Uterus (tissue), 2 donors: ENCODE measurements at regions not wholly inside any gene's neighbourhood (a gene's known extent, or its start where the extent isn't known, plus 50 kb on each side); places are given as distances from the start of the nearest gene placed in this dataset.
"Not testable (repeated sequence)": the region's sequence is repeated elsewhere in the genome, so short reads cannot be mapped to it uniquely, and the experiment has no call there.

Experiments used
- POLR2A ChIP-seq, 2 donors: fragments of 450-650 bp; IDR thresholded peaks; one replicate each; pipeline ENCODE4 v1.6.1; 2016; ENCODE audit warnings: antibody characterized with exemption in 2 of 2, mild to moderate bottlenecking in 1 of 2, moderate library complexity in 1 of 2
- TF ChIP-seq, protein P1 (sequence below), 4 experiments: fragments of 200-600 bp in 2 of 4; fragments of 450-650 bp in 2 of 4; sonication (generic) in 2 of 4; IDR thresholded peaks; one replicate each; pipeline ENCODE4 v1.5.1; 2016 to 2019; ENCODE audit warnings: antibody characterized with exemption in 4 of 4, mild to moderate bottlenecking in 2 of 4, moderate library complexity in 1 of 4

DNA sequence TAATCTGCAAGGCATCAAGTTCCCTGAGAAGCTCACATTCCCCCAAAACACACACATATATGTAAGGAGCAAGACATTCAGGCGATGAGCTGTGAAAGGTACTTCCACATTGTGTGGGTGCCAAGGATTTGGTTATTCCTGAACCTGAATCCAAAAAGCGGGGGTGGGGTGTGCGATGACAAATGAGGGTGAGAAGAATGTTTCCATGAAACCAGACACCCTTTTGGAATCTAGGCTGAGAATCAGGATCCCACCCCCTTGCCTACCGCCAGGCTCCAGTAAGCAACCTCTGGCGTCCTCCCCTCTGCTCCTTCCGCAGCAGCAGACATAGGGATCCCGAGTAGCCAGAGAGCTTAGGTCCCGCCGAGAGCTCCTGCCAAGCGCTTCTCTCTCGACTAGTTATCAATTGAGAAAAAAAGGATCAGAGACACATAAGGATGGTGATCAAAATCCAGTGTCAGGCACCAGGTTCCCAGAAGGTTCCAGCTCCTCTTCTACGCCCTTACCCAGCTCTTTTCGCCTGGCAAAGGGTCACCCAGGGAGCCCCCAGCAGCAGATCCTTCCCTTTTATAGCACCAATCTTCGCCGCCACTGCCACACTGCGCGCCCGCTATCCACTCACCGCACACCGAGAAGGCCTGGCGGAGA is 191.1 kb downstream of the USP22 start:
- TF ChIP-seq, protein P1, sequence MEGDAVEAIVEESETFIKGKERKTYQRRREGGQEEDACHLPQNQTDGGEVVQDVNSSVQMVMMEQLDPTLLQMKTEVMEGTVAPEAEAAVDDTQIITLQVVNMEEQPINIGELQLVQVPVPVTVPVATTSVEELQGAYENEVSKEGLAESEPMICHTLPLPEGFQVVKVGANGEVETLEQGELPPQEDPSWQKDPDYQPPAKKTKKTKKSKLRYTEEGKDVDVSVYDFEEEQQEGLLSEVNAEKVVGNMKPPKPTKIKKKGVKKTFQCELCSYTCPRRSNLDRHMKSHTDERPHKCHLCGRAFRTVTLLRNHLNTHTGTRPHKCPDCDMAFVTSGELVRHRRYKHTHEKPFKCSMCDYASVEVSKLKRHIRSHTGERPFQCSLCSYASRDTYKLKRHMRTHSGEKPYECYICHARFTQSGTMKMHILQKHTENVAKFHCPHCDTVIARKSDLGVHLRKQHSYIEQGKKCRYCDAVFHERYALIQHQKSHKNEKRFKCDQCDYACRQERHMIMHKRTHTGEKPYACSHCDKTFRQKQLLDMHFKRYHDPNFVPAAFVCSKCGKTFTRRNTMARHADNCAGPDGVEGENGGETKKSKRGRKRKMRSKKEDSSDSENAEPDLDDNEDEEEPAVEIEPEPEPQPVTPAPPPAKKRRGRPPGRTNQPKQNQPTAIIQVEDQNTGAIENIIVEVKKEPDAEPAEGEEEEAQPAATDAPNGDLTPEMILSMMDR (IDR thresholded peaks at IDR 0.05) = not testable (repeated sequence)
- not testable (repeated sequence) for TF ChIP-seq POLR2A (IDR thresholded peaks at IDR 0.05)
